8988T (cell line): ENCODE measurements at regions not wholly inside any gene's neighbourhood (a gene's known extent, or its start where the extent isn't known, plus 50 kb on each side); places are given as distances from the start of the nearest gene placed in this dataset.

ENCODE experiments used
- DNase-seq: peaks from one replicate; pipeline ENCODE4 v3.0.0; 2011

- DNase-seq, result no peak
These were observed 418.9 kb downstream of the EPHA4 start for GRCh38 chr2:221153226-221153625.

- no peak for DNase-seq
These were observed 417.9 kb downstream of the EPHA4 start for GRCh38 chr2:221154176-221154575.

- DNase-seq, result no peak
These were observed 415.9 kb downstream of the EPHA4 start for GRCh38 chr2:221156062-221156734.

GRCh38 chr2:221161186-221161585 is 410.9 kb downstream of the EPHA4 start:
- DNase-seq, result no peak

- DNase-seq, result no peak
These were observed 405.8 kb downstream of the EPHA4 start for GRCh38 chr2:221166292-221166691.

GRCh38 chr2:221167561-221167960 is 404.5 kb downstream of the EPHA4 start:
- DNase-seq, result no peak

- no peak for DNase-seq
These were observed 402.4 kb downstream of the EPHA4 start for GRCh38 chr2:221169724-221170123.

- no peak for DNase-seq
These were observed 401.6 kb downstream of the EPHA4 start for GRCh38 chr2:221170548-221170947.

- no peak for DNase-seq
These were observed 395.4 kb downstream of the EPHA4 start for GRCh38 chr2:221176667-221177066.

- no peak for DNase-seq
These were observed 394.0 kb downstream of the EPHA4 start for GRCh38 chr2:221178139-221178538.

GRCh38 chr2:221186873-221187272 is 385.2 kb downstream of the EPHA4 start:
- DNase-seq, result no peak

- DNase-seq, result no peak
These were observed 382.6 kb downstream of the EPHA4 start for GRCh38 chr2:221189431-221190067.

- no peak for DNase-seq
These were observed 376.3 kb downstream of the EPHA4 start for GRCh38 chr2:221195829-221196228.

- DNase-seq, result no peak
These were observed 374.8 kb downstream of the EPHA4 start for GRCh38 chr2:221197225-221197856.

GRCh38 chr2:221198309-221198708 is 373.8 kb downstream of the EPHA4 start:
- no peak for DNase-seq

GRCh38 chr2:221200184-221200839 is 371.8 kb downstream of the EPHA4 start:
- DNase-seq, result no peak

GRCh38 chr2:221202431-221202830 is 369.7 kb downstream of the EPHA4 start:
- DNase-seq, result no peak

GRCh38 chr2:221203125-221203524 is 369.0 kb downstream of the EPHA4 start:
- no peak for DNase-seq

- no peak for DNase-seq
These were observed 368.2 kb downstream of the EPHA4 start for GRCh38 chr2:221203856-221204255.

GRCh38 chr2:221204699-221205098 is 367.4 kb downstream of the EPHA4 start:
- DNase-seq, result no peak

GRCh38 chr2:221205103-221205673 is 366.9 kb downstream of the EPHA4 start:
- no peak for DNase-seq

GRCh38 chr2:221210686-221211085 is 361.4 kb downstream of the EPHA4 start:
- DNase-seq, result no peak

- no peak for DNase-seq
These were observed 360.5 kb downstream of the EPHA4 start for GRCh38 chr2:221211653-221212052.
